OCI-LY3 (cell line): ENCODE measurements at regions not wholly inside any gene's neighbourhood (a gene's known extent, or its start where the extent isn't known, plus 50 kb on each side); places are given as distances from the start of the nearest gene placed in this dataset.

Experiments
- CTCF ChIP-seq: fragments of 200-600, 300-600 bp; sonication (generic); IDR thresholded peaks from 2 replicates; pipeline ENCODE4 v1.5.1; 2014; ENCODE audit warnings: antibody characterized with exemption, low read length, low read depth
- EZH2phosphoT487 ChIP-seq: fragments of 200-600 bp; shearing (Covaris generic); IDR thresholded peaks from 2 replicates; pipeline ENCODE4 v1.6.1; 2018; ENCODE audit warnings: antibody characterized with exemption, mixed run types, low read depth

GRCh38 chr1:87939444-87939843 lies 610.8 kb downstream of the LMO4 start:
- no peak for TF ChIP-seq CTCF
- TF ChIP-seq EZH2phosphoT487, result no peak
